NCI-H187 treated with DMSO at 0.1 percent for 48 hours (cell line): ENCODE measurements at regions not wholly inside any gene's neighbourhood (a gene's known extent, or its start where the extent isn't known, plus 50 kb on each side); places are given as distances from the start of the nearest gene placed in this dataset.

ENCODE experiments used
- DNase-seq: peaks from one replicate; lab custom pipeline; 2025; lab: John Stamatoyannopoulos, UW

DNA sequence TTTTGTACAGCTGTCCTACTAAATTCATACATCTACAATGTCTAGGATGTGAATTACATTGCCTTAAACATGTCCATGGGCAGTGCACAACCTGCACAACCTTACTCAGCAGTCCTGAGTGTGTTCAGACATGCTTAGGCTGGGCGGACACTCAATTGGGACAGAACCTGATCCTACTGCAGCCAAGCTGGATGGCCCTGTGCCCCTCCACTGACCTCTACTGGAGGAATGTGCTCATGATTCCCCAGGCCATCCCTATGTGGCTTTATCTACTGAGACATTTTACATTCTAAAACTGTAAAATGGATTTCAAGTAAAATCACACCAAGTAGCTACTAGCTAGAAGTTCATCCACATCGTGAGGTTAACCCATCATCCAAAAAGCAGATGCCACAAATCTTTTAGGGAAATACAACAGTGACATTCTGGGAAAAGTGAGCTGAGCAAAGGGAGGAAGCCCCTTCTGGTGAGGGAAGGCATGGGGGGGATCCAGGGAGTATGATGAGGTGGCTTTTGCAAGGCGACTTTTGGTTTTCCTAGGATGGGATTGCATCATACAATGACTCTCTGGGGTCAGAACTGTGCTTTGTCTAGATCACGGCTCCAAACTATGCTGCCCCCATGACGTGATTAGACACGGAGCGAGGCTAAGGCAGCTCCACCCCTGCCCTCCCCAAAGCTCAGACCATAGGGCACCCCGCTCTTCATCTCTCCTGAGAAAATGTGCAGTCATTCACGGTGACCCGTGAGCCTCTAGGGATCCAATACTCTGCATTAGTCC, 911.7 kb upstream of the TMEM132C start:
- no peak for DNase-seq

DNA sequence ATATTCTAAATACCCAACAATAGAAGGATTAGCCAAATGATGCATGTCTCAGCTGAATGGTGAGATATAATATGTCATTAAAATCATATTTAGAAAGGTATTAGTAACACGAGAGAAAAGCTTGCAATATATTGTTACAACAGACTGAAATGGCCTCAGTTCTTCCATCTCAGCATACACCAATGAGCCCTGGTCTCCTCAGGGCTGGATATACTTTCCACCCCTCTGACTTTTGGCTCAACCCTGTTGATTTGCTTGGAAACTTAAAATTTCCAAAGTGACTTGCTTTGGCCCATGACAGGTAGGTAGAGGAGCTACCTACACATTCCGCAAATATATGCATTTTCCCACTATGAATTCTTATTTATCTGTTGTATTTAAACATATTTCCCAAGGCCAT, 908.1 kb upstream of the TMEM132C start:
- DNase-seq: no peak

DNA sequence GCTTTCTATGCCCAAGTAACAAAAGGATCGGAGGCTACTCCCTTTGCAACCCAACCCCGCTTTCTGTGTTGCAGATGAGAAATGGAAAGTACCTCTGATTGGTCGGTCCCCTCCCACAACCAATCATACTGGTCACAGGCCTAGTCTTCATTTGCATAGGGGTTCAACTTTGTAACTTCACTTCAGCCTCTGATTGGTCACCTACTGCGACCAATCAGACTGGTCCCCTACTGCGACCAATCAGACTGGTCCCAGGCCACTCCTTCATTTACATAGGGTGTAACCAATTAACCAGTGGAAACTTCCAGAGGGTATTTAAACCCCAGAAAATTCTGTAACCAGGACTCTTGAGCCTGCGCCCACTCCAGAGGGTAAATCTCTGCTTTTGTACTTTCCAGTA, 906.4 kb upstream of the TMEM132C start:
- no peak for DNase-seq

DNA sequence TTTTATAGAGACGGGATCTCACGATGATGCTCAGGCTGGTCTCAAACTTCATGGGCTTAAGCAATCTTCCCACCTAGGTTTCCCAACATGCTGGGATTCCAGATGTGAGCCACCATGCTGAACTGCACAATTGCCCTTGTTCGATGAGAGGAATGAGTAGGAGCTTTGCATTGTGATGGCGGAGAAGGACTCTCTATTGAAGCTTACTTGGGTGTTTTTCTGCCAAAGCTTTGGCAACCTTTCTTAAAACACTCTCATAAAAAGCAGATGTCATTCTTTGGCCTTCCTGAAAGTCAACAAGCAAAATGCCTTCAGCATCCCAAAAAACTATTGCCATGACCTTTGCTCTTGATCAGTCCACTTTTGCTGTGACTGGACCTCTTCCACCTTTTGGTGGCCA, 904.8 kb upstream of the TMEM132C start:
- DNase-seq: no peak

DNA sequence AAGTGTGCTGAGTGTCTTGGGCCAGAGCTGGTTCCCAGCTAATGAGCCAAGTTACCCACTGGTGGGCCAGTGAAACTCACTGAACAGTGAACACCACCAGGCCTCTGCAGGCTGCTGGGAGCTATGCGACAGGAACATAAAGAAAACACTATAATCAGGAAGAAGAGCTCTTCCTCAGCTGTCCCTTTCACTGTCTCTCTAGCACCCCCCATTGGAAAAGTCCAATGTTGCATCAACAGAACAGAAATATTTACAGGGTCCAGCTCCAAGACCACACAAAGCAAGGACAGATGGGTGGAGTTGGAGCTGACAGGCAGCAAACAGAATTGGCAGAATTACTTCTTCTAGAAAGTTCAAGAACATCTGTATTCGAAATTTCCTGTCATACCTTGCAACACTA, 903.6 kb upstream of the TMEM132C start:
- DNase-seq: no peak

DNA sequence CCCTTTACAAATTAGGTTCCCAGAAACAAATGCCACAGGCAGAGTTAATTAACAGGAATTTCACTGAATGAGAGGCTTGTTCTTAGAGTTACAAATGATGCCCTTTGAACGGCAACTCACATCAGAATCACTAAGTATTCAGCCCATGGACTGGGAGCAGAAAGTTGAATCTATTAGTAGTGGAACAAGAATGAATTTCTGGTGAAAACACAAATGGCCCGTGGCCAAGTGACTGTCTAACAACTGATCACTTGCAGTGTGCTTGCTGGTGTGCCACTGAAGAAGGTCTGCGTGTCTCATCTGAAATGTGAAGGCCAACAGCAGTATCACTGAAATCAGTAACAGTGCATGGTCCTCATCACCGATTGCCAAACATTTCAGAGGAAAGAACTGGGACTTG, 893.4 kb upstream of the TMEM132C start:
- no peak for DNase-seq

DNA sequence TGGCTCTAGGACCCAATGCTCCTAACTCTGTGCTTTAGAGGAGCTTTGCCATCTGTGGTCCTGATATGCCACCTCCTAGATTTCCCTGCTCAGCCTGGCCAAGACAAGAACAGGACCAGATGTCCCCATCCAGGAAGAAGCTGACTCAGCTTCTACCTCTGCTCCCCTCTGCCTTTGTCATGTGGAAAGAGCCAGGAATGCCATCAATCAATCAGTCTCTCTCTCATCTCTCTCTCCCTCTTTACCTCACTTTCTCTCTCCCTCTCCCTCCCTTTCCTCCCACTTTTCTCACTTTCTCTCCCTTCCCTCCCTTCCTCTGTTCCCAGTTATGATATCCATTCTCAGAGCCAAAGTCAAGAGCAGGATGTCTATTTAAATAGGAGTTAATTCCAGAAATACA, 892.5 kb upstream of the TMEM132C start:
- no peak for DNase-seq

DNA sequence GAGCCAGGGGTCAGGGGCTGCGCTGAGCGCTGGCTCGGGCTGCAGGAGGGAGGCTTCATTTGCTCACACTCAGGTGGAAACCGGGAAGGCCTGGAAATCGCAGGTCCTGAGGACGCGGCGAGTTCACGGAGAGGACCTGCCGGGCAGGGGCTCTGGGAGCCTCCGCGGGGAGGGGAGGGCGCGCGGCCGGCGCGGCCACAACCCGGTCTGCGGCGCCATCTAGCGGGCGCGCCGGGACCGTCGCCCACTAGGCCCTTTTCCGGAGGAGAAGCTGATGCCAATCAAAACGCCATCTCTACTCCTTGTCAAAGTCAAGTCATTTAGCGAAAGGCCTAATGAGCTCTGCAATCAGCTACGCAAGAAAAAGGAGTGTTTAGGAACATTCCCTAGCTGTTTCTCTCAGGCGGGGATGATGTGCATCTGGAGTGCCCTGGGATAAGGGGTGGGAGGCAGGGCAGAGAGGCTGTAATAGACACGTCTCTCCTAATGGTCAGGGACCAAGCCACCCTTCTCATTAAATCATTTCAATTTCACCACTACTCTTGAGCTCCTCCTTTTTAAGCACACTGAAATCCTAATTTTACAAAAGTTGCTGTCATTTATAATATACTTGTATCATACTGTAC, 885.8 kb upstream of the TMEM132C start:
- DNase-seq: no peak

DNA sequence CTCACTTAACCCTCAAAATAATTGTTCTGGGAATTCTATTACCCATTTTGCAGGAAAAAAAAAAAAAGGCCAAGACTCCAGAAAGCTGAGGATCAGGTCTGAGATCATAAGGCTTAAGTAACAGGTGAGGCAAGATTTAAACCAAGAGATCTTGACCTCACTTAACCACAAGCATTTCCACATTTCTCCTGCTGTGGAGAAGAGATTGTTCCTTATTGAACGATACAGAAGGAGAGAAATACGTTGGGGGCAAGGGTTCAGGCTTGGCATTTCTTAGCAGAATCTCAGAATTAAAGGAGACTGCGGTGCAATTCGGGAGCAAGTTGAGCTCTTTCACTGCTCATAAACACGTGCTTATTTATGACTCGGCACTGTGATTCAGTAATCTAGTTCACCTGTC, 885.3 kb upstream of the TMEM132C start:
- DNase-seq: no peak

DNA sequence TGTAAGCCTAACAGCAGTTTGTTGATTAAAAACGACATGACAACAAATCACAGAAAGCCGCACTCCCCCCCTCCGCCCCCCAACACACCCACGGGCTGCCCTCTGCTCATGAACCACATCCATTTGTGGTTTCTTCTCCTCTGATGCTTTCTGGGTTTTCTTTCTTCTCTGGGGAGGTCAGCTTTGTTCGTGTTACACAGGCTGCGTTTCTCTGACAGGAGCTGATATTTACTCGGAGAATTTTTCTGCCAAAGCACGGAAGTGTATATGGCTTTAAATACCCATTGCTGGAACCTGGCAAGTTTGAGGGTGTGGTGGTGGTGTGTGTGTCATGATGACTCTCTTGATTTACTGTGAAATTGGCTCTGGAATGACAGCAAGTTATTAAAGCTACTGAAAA, 883.7 kb upstream of the TMEM132C start:
- DNase-seq: no peak

DNA sequence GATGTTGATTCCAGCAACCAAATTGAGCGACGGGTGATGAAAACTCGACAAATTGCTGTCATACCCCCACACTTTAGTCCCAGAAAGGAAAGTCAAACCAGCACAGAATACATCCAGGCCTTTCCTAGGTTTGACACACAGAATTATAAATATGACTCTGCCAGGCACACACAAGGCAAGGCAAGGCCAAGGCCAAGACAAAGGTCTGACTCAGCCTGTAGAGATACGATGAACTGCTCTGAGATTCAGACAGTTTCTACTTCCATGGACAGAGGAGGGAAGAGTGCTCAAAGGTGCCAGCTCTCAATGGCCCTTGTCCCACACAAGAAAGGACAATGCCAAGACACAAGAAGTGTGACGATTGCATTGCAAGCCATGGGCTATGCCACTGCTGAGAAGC, 880.2 kb upstream of the TMEM132C start:
- no peak for DNase-seq

DNA sequence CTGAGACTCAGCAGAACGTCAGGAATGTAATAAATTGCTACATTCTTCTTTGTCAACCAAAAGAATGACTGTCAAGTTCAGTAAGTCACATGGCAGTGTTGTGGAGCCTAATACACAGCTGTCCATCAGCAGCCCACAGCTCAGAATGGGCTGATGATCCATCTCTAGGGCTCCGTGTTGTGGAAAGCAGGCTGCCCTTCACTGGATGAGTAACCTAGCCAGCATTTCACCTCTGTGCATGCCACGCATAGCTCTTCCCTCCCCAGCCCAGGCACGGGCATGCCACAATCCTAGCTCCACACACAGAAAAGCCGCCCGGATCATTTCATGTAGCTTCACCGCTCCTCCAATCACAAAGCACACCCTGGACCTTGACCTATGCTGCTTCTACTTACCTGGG, 878.0 kb upstream of the TMEM132C start:
- no peak for DNase-seq

DNA sequence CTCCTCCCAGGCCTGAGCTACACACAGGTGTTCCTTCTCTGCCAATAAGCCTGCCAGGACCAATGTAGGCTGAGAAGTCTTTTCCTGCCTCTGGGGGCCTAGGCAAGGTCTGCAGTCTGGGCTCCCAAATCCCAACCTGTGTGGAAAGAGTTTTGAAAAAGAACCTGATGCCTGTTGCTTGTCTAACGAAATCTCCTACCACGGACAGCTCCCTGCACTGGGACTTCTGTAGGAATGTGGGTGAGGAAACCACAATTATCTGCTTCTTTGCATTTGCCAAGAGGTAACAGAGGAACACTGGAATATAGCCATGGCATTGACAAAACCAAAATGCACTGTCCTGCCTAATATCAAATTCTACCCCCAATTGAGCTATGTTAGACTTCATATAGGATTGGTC, 877.0 kb upstream of the TMEM132C start:
- no peak for DNase-seq

DNA sequence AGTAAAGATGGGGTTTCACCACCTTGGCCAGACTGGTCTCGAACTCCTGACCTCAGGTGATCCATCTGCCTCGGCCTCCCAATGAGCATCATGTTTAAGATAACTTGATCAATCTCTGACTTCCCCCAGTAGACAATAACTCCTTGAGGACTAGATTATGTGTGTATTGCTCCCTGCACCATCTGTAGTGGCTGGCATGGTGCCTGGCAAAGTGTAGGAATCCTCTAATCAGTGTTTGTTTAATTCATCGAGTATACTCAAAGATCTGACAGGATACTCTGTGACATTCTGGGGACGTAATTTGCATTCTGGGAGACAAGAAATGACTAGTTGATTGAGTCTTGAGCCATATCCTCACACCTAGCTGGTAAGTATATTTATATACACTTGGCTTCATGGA, 873.5 kb upstream of the TMEM132C start:
- no peak for DNase-seq

DNA sequence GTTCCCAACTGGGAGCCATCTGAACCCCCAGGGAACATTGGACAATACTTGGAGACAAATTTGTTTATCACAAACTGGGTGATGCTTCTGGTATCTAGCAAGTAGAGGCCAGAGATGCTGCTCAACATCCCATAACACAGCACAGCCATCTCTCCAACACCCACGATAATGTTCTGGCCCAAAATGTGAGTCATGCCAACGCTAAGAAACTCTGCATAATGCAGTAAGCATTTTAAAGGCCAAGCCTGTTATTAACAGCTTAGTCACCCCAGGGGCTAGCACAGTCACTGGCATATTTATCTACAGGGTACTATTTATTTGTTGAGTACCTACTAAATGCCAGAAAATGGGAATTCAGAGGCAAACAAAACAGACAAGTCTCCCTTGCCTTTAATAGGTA, 873.1 kb upstream of the TMEM132C start:
- DNase-seq: no peak

DNA sequence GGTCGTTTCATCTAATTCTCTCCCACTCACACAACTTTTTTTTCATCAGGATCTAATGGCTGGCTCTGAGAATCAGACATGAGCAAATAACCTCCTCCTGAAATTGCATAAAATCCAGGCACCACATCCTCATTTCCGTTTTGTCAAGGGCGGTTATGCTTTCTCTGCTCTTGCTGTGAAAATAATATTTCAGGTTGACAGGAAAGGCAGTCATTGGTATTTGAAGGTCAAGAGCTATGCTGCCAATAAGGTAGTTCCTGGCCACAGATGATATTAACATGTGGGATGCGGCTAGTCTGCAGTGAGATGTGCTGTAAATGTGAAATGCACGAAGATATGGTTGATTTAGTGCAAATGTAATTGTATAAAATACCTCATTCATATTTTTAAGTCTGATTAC, 870.2 kb upstream of the TMEM132C start:
- DNase-seq: no peak

DNA sequence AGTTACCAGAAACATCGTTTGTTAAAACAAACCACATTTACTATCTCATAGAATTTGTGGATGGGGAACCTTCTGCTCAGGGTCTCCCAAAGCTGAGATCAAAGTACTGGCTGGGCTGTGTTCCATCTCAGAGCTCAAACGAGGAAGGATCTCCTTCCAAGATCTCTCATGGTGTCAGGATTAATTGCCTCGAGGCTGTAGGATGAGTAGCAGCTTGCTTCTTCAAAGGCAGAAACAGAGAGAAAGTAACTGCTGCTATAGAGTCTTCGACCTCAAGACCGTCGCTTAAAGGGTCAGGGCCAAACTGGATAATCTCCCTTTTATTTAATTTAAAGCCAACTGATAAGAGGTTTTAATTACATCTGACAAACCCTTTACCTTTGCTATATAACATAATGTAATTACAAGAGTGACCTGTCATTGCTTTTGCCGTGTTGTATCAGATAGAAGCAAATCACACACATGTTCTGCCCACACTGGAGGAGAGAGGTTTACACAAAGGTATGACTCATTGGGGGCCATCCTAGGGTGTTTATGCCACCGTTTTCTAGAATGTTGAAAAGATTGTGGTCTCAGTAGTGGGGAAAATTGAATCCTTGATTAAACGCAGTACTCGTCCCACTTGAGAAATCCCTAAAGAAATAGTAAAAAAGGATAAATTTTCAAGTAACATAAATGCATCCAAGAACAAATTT, 868.8 kb upstream of the TMEM132C start:
- no peak for DNase-seq

DNA sequence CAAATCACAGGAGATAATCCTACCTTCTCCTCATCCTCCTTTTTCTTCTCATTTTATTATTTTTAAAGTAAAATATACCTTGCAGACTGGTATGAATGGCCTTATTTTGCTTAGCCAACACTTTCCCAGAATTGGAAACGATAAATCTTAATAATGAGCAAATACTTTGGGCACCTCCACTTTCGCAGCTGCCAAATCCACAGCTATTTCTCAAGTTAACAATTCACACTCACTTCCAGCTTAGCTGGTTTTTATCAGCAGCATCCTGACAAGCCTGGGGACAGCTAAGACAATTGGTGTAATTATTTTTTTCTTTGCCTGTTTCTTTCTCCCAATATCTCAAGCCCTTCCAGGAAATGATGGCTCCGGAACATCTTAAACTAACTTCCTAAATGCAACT, 867.5 kb upstream of the TMEM132C start:
- no peak for DNase-seq

DNA sequence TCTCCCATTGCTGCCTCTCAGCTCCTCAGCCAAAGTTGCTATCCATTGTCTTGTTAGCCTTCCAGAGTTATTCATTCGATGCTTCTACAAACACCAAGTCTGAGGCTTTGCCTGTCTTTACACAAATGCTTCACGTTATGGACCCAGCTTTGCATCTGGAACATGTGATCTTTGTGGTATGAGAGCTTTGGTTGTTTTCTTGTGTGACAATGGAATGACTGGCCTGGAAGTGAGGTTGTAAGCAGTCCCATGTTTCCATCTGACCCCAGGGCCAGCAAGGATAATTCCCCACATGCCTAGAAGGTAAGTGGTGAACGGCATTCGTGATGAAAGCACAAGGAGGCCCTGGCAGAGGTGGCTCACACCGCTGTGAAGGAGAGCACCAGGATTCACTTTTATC, 866.7 kb upstream of the TMEM132C start:
- no peak for DNase-seq

DNA sequence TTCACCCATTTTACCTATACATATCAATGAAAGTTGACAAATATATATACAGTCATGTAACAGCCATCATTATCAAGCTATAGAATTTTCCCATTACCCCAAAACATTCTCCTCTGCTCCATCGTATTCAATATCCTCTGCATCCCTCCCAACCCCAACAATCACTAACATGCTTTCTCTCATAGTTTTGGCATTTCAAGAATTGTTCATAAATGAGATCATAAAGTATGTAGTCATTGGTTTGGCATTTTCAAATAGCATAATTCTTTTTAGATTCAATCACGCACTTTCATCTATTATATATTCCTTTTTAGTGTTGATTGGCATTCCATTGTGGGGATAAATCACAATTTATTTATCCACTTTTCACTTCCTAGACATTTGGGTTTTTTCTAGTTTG, 866.0 kb upstream of the TMEM132C start:
- no peak for DNase-seq

DNA sequence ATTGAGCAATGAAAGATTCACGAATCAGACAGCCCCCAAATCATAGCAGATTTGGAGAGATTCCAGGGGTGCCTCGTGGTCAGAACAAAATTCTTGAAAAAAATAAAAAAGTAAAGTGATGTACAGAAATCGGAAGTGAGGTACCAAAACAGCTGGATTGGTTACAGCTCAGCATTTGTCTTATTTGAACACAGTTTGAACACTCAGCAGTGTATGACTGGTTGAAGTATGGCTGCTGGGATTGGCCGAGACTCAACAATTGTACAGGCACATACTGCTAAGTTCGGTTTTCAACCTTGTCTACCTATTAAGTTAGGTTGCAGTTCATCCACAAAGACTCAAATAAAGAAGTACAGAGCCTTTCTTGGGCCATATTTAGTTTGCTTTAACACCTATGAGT, 865.4 kb upstream of the TMEM132C start:
- no peak for DNase-seq

DNA sequence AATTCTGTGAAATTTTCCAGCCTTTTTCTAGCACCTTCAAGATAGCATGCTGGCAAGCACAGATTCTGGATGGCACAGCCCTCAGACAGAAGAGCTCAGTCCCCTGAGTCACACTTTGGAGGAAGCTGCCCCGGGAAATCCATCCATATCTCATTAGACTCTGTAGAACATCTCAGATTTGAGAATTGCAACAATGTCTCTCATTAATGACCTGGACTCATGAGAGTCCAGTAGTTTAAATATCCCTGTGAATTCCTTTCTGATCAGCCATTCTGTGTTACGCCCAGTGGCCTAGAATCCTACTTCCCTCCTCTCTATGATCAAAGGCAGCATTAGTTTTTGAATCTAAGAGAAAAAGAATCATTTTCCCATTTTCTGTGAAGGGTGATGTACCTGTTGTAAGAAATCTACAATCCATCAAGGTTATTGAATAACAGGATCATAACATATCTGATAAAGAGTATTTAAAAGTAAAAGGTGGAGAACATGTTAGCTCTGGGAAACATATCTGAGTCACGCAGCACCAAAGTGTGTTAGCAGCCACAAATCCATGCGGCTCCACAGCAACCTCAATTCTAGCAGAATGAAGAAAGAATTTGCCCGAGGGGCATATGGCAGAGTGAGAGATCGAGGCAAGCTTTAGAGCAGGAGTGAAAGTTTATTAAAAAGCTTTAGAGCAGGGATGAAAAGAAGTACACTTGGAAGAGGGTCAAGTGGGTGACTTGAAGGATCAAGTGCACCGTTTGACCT, 855.6 kb upstream of the TMEM132C start:
- DNase-seq: no peak

DNA sequence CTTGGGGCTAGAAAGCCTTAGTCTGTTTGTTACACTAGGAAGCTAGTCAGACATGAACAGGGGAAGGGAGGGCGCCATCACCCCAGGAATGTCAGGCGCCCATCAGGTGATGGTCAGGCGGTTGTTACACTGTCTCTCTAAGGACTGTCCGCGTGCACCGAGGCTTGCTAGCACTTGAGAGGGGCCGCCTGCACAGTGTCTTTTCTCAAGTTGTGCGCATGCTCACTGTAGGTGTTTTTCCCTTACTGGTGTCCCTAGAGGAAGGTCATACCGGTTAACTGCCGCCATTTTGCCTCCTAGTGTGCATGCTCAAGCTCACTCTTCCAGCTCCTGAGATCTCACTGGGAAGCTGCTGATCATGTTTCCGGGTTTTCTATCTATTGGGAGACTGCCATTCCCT, 855.0 kb upstream of the TMEM132C start:
- DNase-seq: no peak
